ENCODE measurements at regions not wholly inside any gene's neighbourhood (a gene's known extent, or its start where the extent isn't known, plus 50 kb on each side); places are given as distances from the start of the nearest gene placed in this dataset.

GRCh38 chr5:5658889-5659465, 236.5 kb downstream of the ICE1 start:
- no peak for DNase-seq
- no peak for ATAC-seq (replicated peaks)
- Mint-ChIP-seq H3K27me3 (peaks cover 0 to 6% of the 10 kb centered on the region in 2 donors), H3K4me3 (no peak overlapping the region), H3K9me3 (peaks cover 2 to 4% of the 10 kb centered on the region in 2 donors), H3K4me1 (peaks cover 0 to 1% of the 10 kb centered on the region in 2 donors), H3K27ac (no peak overlapping the region), H3K36me3 (no peaks in the 10 kb centered on the region)

GRCh38 chr5:5658226-5658625, 235.7 kb downstream of the ICE1 start:
- no peak overlapping the region for H3K4me3 Mint-ChIP-seq
- DNase-seq = no peak

GRCh38 chr5:5652181-5652580, 229.7 kb downstream of the ICE1 start:
- Mint-ChIP-seq H3K27me3 (no peaks in the 10 kb centered on the region), H3K9me3 (peaks cover 8% of the 10 kb centered on the region in 2 donors), H3K36me3 (no peaks in the 10 kb centered on the region), H3K4me1 (peaks cover 0 to 2% of the 10 kb centered on the region in 2 donors), H3K4me3 (no peak overlapping the region), H3K27ac (no peak overlapping the region)
- no peak for DNase-seq
- no peak for ATAC-seq (replicated peaks)

More at GRCh38 chr5:5658226-5658625, 235.7 kb downstream of the ICE1 start:
- Mint-ChIP-seq H3K27ac (no peak overlapping the region), H3K36me3 (no peaks in the 10 kb centered on the region), H3K4me1 (peaks cover 0 to 1% of the 10 kb centered on the region in 2 donors), H3K27me3 (peaks cover 0 to 6% of the 10 kb centered on the region in 2 donors), H3K9me3 (peaks cover 2 to 4% of the 10 kb centered on the region in 2 donors)
- no peak for ATAC-seq (replicated peaks)

GRCh38 chr5:5650949-5651348, 228.5 kb downstream of the ICE1 start:
- Mint-ChIP-seq H3K27ac (no peak overlapping the region), H3K9me3 (peaks cover 7 to 8% of the 10 kb centered on the region in 2 donors), H3K27me3 (no peaks in the 10 kb centered on the region), H3K4me3 (no peak overlapping the region), H3K4me1 (peaks cover 0 to 2% of the 10 kb centered on the region in 2 donors), H3K36me3 (no peaks in the 10 kb centered on the region)
- no peak for DNase-seq
- ATAC-seq (replicated peaks) = no peak

- Mint-ChIP-seq H3K4me3 (no peak overlapping the region), H3K27ac (no peak overlapping the region), H3K9me3 (peaks cover 5 to 7% of the 10 kb centered on the region in 2 donors), H3K4me1 (peaks cover 0 to 2% of the 10 kb centered on the region in 2 donors), H3K27me3 (no peaks in the 10 kb centered on the region), H3K36me3 (no peaks in the 10 kb centered on the region)
- DNase-seq = no peak
- ATAC-seq (replicated peaks) = no peak
Observed at GRCh38 chr5:5650242-5650641, 227.8 kb downstream of the ICE1 start.

- Mint-ChIP-seq H3K27ac (no peak overlapping the region), H3K4me3 (no peak overlapping the region), H3K4me1 (peaks cover 0 to 2% of the 10 kb centered on the region in 2 donors), H3K36me3 (no peaks in the 10 kb centered on the region), H3K9me3 (peaks cover 5 to 7% of the 10 kb centered on the region in 2 donors), H3K27me3 (no peaks in the 10 kb centered on the region)
- ATAC-seq (replicated peaks) = no peak
- no peak for DNase-seq
Observed at GRCh38 chr5:5649641-5650040, 227.2 kb downstream of the ICE1 start.

- DNase-seq = no peak
- Mint-ChIP-seq H3K27ac (no peak overlapping the region), H3K4me3 (no peak overlapping the region), H3K36me3 (no peaks in the 10 kb centered on the region), H3K4me1 (peaks cover 0 to 2% of the 10 kb centered on the region in 2 donors), H3K27me3 (no peaks in the 10 kb centered on the region), H3K9me3 (peaks cover 5 to 7% of the 10 kb centered on the region in 2 donors)
- no peak for ATAC-seq (replicated peaks)
Observed at GRCh38 chr5:5648694-5649093, 226.2 kb downstream of the ICE1 start.

- no peaks in the 10 kb centered on the region for H3K36me3 Mint-ChIP-seq
- H3K4me3 Mint-ChIP-seq = no peak overlapping the region
- H3K27me3 Mint-ChIP-seq = no peaks in the 10 kb centered on the region
- no peak overlapping the region for H3K27ac Mint-ChIP-seq
- ATAC-seq (replicated peaks) (no peak), DNase-seq (no peak)
- H3K9me3 Mint-ChIP-seq = peaks cover 4 to 5% of the 10 kb centered on the region in 2 donors
- H3K4me1 Mint-ChIP-seq = peaks cover 0 to 2% of the 10 kb centered on the region in 2 donors
Observed at GRCh38 chr5:5645891-5646290, 223.4 kb downstream of the ICE1 start.

GRCh38 chr5:5645198-5645597, 222.7 kb downstream of the ICE1 start:
- Mint-ChIP-seq H3K27ac (no peak overlapping the region), H3K4me1 (peaks cover 0 to under 1% of the 10 kb centered on the region in 2 donors), H3K9me3 (peaks cover 4 to 5% of the 10 kb centered on the region in 2 donors), H3K4me3 (no peak overlapping the region), H3K27me3 (no peaks in the 10 kb centered on the region), H3K36me3 (no peaks in the 10 kb centered on the region)
- ATAC-seq (replicated peaks) (no peak), DNase-seq (no peak)

- H3K4me1 Mint-ChIP-seq = no peaks in the 10 kb centered on the region
- H3K9me3 Mint-ChIP-seq = peaks cover 4 to 5% of the 10 kb centered on the region in 2 donors
- H3K27me3 Mint-ChIP-seq = no peaks in the 10 kb centered on the region
- DNase-seq (no peak), ATAC-seq (replicated peaks) (no peak)
- H3K27ac Mint-ChIP-seq = no peak overlapping the region
- H3K36me3 Mint-ChIP-seq = no peaks in the 10 kb centered on the region
- no peak overlapping the region for H3K4me3 Mint-ChIP-seq
Observed at GRCh38 chr5:5644249-5644648, 221.8 kb downstream of the ICE1 start.

- H3K9me3 Mint-ChIP-seq = peaks cover 0 to 2% of the 10 kb centered on the region in 2 donors
- DNase-seq (no peak), ATAC-seq (replicated peaks) (no peak)
- no peaks in the 10 kb centered on the region for H3K4me1 Mint-ChIP-seq
- no peak overlapping the region for H3K27ac Mint-ChIP-seq
- H3K4me3 Mint-ChIP-seq = no peak overlapping the region
- no peaks in the 10 kb centered on the region for H3K27me3 Mint-ChIP-seq
- no peaks in the 10 kb centered on the region for H3K36me3 Mint-ChIP-seq
Observed at GRCh38 chr5:5643481-5643880, 221.0 kb downstream of the ICE1 start.

GRCh38 chr5:5638211-5638610, 215.7 kb downstream of the ICE1 start:
- Mint-ChIP-seq H3K4me3 (no peak overlapping the region), H3K4me1 (peaks cover 0 to 2% of the 10 kb centered on the region in 2 donors), H3K27me3 (peaks cover 0 to 4% of the 10 kb centered on the region in 2 donors), H3K9me3 (peaks cover 0 to 2% of the 10 kb centered on the region in 2 donors), H3K27ac (no peak overlapping the region), H3K36me3 (no peaks in the 10 kb centered on the region)
- ATAC-seq (replicated peaks) (no peak), DNase-seq (no peak)

- no peak overlapping the region for H3K27ac Mint-ChIP-seq
- no peak overlapping the region for H3K4me3 Mint-ChIP-seq
- peaks cover 0 to 2% of the 10 kb centered on the region in 2 donors for H3K4me1 Mint-ChIP-seq
- ATAC-seq (replicated peaks) = no peak
- H3K9me3 Mint-ChIP-seq = peaks cover 0 to 2% of the 10 kb centered on the region in 2 donors
- DNase-seq = no peak
- no peaks in the 10 kb centered on the region for H3K36me3 Mint-ChIP-seq
- peaks cover 0 to 4% of the 10 kb centered on the region in 2 donors for H3K27me3 Mint-ChIP-seq
Observed at GRCh38 chr5:5637173-5637572, 214.7 kb downstream of the ICE1 start.

- Mint-ChIP-seq H3K27me3 (peaks cover 0 to 4% of the 10 kb centered on the region in 2 donors), H3K4me3 (no peak overlapping the region), H3K36me3 (no peaks in the 10 kb centered on the region), H3K9me3 (no peaks in the 10 kb centered on the region), H3K27ac (no peak overlapping the region), H3K4me1 (peaks cover 0 to 2% of the 10 kb centered on the region in 2 donors)
- no peak for DNase-seq
- ATAC-seq (replicated peaks) = no peak
Observed at GRCh38 chr5:5634817-5635216, 212.3 kb downstream of the ICE1 start.

- H3K9me3 Mint-ChIP-seq = no peaks in the 10 kb centered on the region
- H3K4me3 Mint-ChIP-seq = no peak overlapping the region
- DNase-seq (no peak), ATAC-seq (replicated peaks) (no peak)
- no peaks in the 10 kb centered on the region for H3K36me3 Mint-ChIP-seq
- no peak overlapping the region for H3K27ac Mint-ChIP-seq
- peaks cover 0 to 4% of the 10 kb centered on the region in 2 donors for H3K27me3 Mint-ChIP-seq
- peaks cover 0 to 2% of the 10 kb centered on the region in 2 donors for H3K4me1 Mint-ChIP-seq
Observed at GRCh38 chr5:5633579-5633978, 211.1 kb downstream of the ICE1 start.
